ENCODE measurements at regions not wholly inside any gene's neighbourhood (a gene's known extent, or its start where the extent isn't known, plus 50 kb on each side); places are given as distances from the start of the nearest gene placed in this dataset.

GRCh38 chr3:27889745-27890144 lies 167.6 kb upstream of the EOMES start:
- no peak overlapping the region for H2AFZ ChIP-seq (replicated peaks)
- no peaks in the 10 kb centered on the region for H3K9me3 Mint-ChIP-seq
- no peaks in the 10 kb centered on the region for H3K79me2 ChIP-seq (ENCODE audit: low read depth)
- no peak for DNase-seq (ENCODE audit: low spot score)
- H3K27ac ChIP-seq, result no peak overlapping the region
- no peaks in the 10 kb centered on the region for H3K36me3 Mint-ChIP-seq
- no peak overlapping the region for H3K4me2 ChIP-seq
- peaks cover 11% of the 10 kb centered on the region for H3K4me1 ChIP-seq
- no peaks in the 10 kb centered on the region for H3K36me3 ChIP-seq
- H4K20me1 ChIP-seq (ENCODE audit: low read depth), result no peaks in the 10 kb centered on the region
- no peak overlapping the region for H3K4me3 ChIP-seq
- no peaks in the 10 kb centered on the region for H3F3A ChIP-seq (ENCODE audit: low read depth)
- no peaks in the 10 kb centered on the region for H3K4me1 Mint-ChIP-seq
- no peak overlapping the region for H3K4me3 Mint-ChIP-seq
- H3K27ac Mint-ChIP-seq, result no peak overlapping the region
- TF ChIP-seq EZH2 (IDR thresholded peaks at IDR 0.05), result no peak
- no peak for TF ChIP-seq CTCF (IDR thresholded peaks at IDR 0.05)
- TF ChIP-seq EZH2phosphoT487 (IDR thresholded peaks at IDR 0.05), result no peak
- H3K27me3 Mint-ChIP-seq (ENCODE audit: insufficient read depth, low read depth), result peaks cover 5% of the 10 kb centered on the region
- H3K9ac ChIP-seq, result no peak overlapping the region
- no peaks in the 10 kb centered on the region for H3K9me3 ChIP-seq (ENCODE audit: low read depth)
- no peaks in the 10 kb centered on the region for H3K27me3 ChIP-seq

GRCh38 chr3:27900316-27900715 lies 178.2 kb upstream of the EOMES start:
- no peak overlapping the region for H3K9ac ChIP-seq
- no peaks in the 10 kb centered on the region for H3K79me2 ChIP-seq (ENCODE audit: low read depth)
- H4K20me1 ChIP-seq (ENCODE audit: low read depth), result no peaks in the 10 kb centered on the region
- Mint-ChIP-seq H3K9me3 (no peaks in the 10 kb centered on the region), H3K4me1 (no peaks in the 10 kb centered on the region), H3K27me3 (ENCODE audit: insufficient read depth, low read depth) (no peaks in the 10 kb centered on the region), H3K27ac (no peak overlapping the region), H3K36me3 (no peaks in the 10 kb centered on the region), H3K4me3 (no peak overlapping the region)
- no peaks in the 10 kb centered on the region for H3K27me3 ChIP-seq
- H3K9me3 ChIP-seq (ENCODE audit: low read depth), result no peaks in the 10 kb centered on the region
- no peak overlapping the region for H3K27ac ChIP-seq
- H3K4me3 ChIP-seq, result no peak overlapping the region
- H3K4me2 ChIP-seq, result no peak overlapping the region
- no peak overlapping the region for H2AFZ ChIP-seq (replicated peaks)
- no peak for DNase-seq (ENCODE audit: low spot score)
- no peaks in the 10 kb centered on the region for H3K4me1 ChIP-seq
- H3K36me3 ChIP-seq, result no peaks in the 10 kb centered on the region
- no peak for TF ChIP-seq EZH2 (IDR thresholded peaks at IDR 0.05)
- TF ChIP-seq EZH2phosphoT487 (IDR thresholded peaks at IDR 0.05), result no peak
- no peak for TF ChIP-seq CTCF (IDR thresholded peaks at IDR 0.05)
- H3F3A ChIP-seq (ENCODE audit: low read depth), result no peaks in the 10 kb centered on the region

- Histone ChIP-seq H2AFZ (replicated peaks) (no peak overlapping the region), H3K4me1 (no peaks in the 10 kb centered on the region), H3K79me2 (ENCODE audit: low read depth) (no peaks in the 10 kb centered on the region), H3K9ac (no peak overlapping the region), H3K27ac (no peak overlapping the region), H3F3A (ENCODE audit: low read depth) (no peaks in the 10 kb centered on the region), H3K36me3 (no peaks in the 10 kb centered on the region), H3K27me3 (no peaks in the 10 kb centered on the region), H3K9me3 (ENCODE audit: low read depth) (no peaks in the 10 kb centered on the region), H3K4me3 (no peak overlapping the region), H3K4me2 (no peak overlapping the region), H4K20me1 (ENCODE audit: low read depth) (no peaks in the 10 kb centered on the region)
- Mint-ChIP-seq H3K27me3 (ENCODE audit: insufficient read depth, low read depth) (no peaks in the 10 kb centered on the region), H3K4me3 (no peak overlapping the region), H3K36me3 (no peaks in the 10 kb centered on the region), H3K9me3 (no peaks in the 10 kb centered on the region), H3K4me1 (no peaks in the 10 kb centered on the region), H3K27ac (no peak overlapping the region)
- DNase-seq (ENCODE audit: low spot score), result no peak
- no peak for TF ChIP-seq EZH2phosphoT487 (IDR thresholded peaks at IDR 0.05)
- no peak for TF ChIP-seq EZH2 (IDR thresholded peaks at IDR 0.05)
- TF ChIP-seq CTCF (IDR thresholded peaks at IDR 0.05), result no peak
Observed at GRCh38 chr3:27903446-27903845, 181.3 kb upstream of the EOMES start.

GRCh38 chr3:27905625-27906024 lies 183.5 kb upstream of the EOMES start:
- no peak overlapping the region for H2AFZ ChIP-seq (replicated peaks)
- no peak overlapping the region for H3K4me2 ChIP-seq
- Mint-ChIP-seq H3K36me3 (no peaks in the 10 kb centered on the region), H3K4me1 (peaks cover 2% of the 10 kb centered on the region), H3K27me3 (ENCODE audit: insufficient read depth, low read depth) (no peaks in the 10 kb centered on the region), H3K9me3 (no peaks in the 10 kb centered on the region), H3K4me3 (no peak overlapping the region), H3K27ac (no peak overlapping the region)
- H3K79me2 ChIP-seq (ENCODE audit: low read depth), result no peaks in the 10 kb centered on the region
- no peak for TF ChIP-seq EZH2 (IDR thresholded peaks at IDR 0.05)
- no peak for TF ChIP-seq EZH2phosphoT487 (IDR thresholded peaks at IDR 0.05)
- no peak for TF ChIP-seq CTCF (IDR thresholded peaks at IDR 0.05)
- H3K9ac ChIP-seq, result no peak overlapping the region
- no peak for DNase-seq (ENCODE audit: low spot score)
- H3K4me3 ChIP-seq, result no peak overlapping the region
- H4K20me1 ChIP-seq (ENCODE audit: low read depth), result no peaks in the 10 kb centered on the region
- H3K36me3 ChIP-seq, result no peaks in the 10 kb centered on the region
- no peaks in the 10 kb centered on the region for H3F3A ChIP-seq (ENCODE audit: low read depth)
- H3K4me1 ChIP-seq, result no peaks in the 10 kb centered on the region
- no peaks in the 10 kb centered on the region for H3K27me3 ChIP-seq
- H3K27ac ChIP-seq, result no peak overlapping the region
- no peaks in the 10 kb centered on the region for H3K9me3 ChIP-seq (ENCODE audit: low read depth)
